ENCODE measurements at regions not wholly inside any gene's neighbourhood (a gene's known extent, or its start where the extent isn't known, plus 50 kb on each side); places are given as distances from the start of the nearest gene placed in this dataset.

- H2BK12ac ChIP-seq (ENCODE audit: low read depth, low read length): no peak overlapping the region
- no peak overlapping the region for H2BK20ac ChIP-seq (ENCODE audit: low read length)
- H2AK5ac ChIP-seq (ENCODE audit: low read depth, low read length): no peak overlapping the region
- H2BK15ac ChIP-seq (ENCODE audit: low read length): no peak overlapping the region
- no peak overlapping the region for H3K4me2 ChIP-seq (ENCODE audit: insufficient read depth in 1 of 2, low read depth in 2 of 2, low read length in 2 of 2)
- H2AFZ ChIP-seq (ENCODE audit: low read length): no peak overlapping the region
- H3K23ac ChIP-seq (ENCODE audit: insufficient read length): no peak overlapping the region
- H3K18ac ChIP-seq (ENCODE audit: extremely low read depth, low read length): no peak overlapping the region
- H3K9me3 ChIP-seq (ENCODE audit: insufficient read depth in 2 of 2, low read depth in 1 of 2, low read length in 1 of 2): no peaks in the 10 kb centered on the region
- FAIRE-seq (no peak), DNase-seq (ENCODE audit: low read depth in 1 of 2, low spot score in 2 of 2) (no peak)
- no peak overlapping the region for H3K56ac ChIP-seq (replicated peaks; ENCODE audit: insufficient read length, low read depth, low read length)
- H3K36me3 ChIP-seq (ENCODE audit: control insufficient read depth in 2 of 4, insufficient read depth in 4 of 4, low read length in 3 of 4): no peaks in the 10 kb centered on the region
- no peaks in the 10 kb centered on the region for H3K27me3 ChIP-seq (replicated peaks in 1 of 4; ENCODE audit: control insufficient read depth in 3 of 4, extremely low read depth in 1 of 4, insufficient read depth in 3 of 4, low read length in 3 of 4)
- H2BK5ac ChIP-seq (ENCODE audit: low read depth, low read length): no peak overlapping the region
- no peak overlapping the region for H3K9ac ChIP-seq (replicated peaks in 1 of 4; ENCODE audit: extremely low read depth in 1 of 4, low read depth in 3 of 4, low read length in 3 of 4)
- CTCF ChIA-PET (ENCODE audit: partially characterized antibody): interaction anchor here (1.5 kb wide), 1 partner anchor 11 kb away, joined by 3 read pairs; no protein-coding TSS in a partner anchor
- H4K20me1 ChIP-seq (replicated peaks in 1 of 2; ENCODE audit: control insufficient read depth in 1 of 2, insufficient read depth in 2 of 2, low read length in 2 of 2): no peaks in the 10 kb centered on the region
- H4K5ac ChIP-seq (ENCODE audit: insufficient read length, low read depth, low read length): no peak overlapping the region
- no peak overlapping the region for H3K14ac ChIP-seq (ENCODE audit: insufficient read length)
- no peak overlapping the region for H3K27ac ChIP-seq (ENCODE audit: low read depth, low read length)
- no peaks in the 10 kb centered on the region for H3K79me2 ChIP-seq (ENCODE audit: control insufficient read depth in 1 of 2, insufficient read depth in 2 of 2, low read length in 2 of 2)
- no peak overlapping the region for H4K91ac ChIP-seq (replicated peaks; ENCODE audit: insufficient read length, low read length)
- no peak overlapping the region for H3K4ac ChIP-seq (replicated peaks; ENCODE audit: insufficient read length, low read depth, low read length)
- no peaks in the 10 kb centered on the region for H3K23me2 ChIP-seq (ENCODE audit: low read depth, low read length)
- H2BK120ac ChIP-seq (replicated peaks; ENCODE audit: low read depth, low read length): no peak overlapping the region
- no peaks in the 10 kb centered on the region for H3K79me1 ChIP-seq (ENCODE audit: low read depth, low read length)
- H3K4me1 ChIP-seq (replicated peaks in 1 of 4; ENCODE audit: control insufficient read depth in 3 of 4, insufficient read depth in 4 of 4, low read length in 3 of 4): no peaks in the 10 kb centered on the region
- H4K8ac ChIP-seq (ENCODE audit: extremely low read depth, insufficient read depth, low read length): no peak overlapping the region
- H3K4me3 ChIP-seq (ENCODE audit: extremely low read depth in 1 of 4, insufficient read depth in 2 of 4, low read depth in 3 of 4, low read length in 4 of 4): no peak overlapping the region
- TF ChIP-seq POLR2A (IDR thresholded peaks at IDR 0.05; ENCODE audit: control extremely low read depth in 1 of 2, low read depth in 2 of 2, low read length in 2 of 2): no peak
- no peak for TF ChIP-seq HDAC2 (IDR thresholded peaks at IDR 0.05; ENCODE audit: borderline replicate concordance in 1 of 2, low read depth in 2 of 2, low read length in 2 of 2)
- TF ChIP-seq BRCA1 (IDR thresholded peaks at IDR 0.05; ENCODE audit: low read depth, low read length): no peak
- TF ChIP-seq SIN3A (conservative IDR thresholded peaks at IDR 0.05 in 1 of 2, IDR thresholded peaks at IDR 0.05 in 1 of 2; ENCODE audit: low read depth in 1 of 2, low read length in 2 of 2): no peak
- no peak for TF ChIP-seq NRF1 (IDR thresholded peaks at IDR 0.05; ENCODE audit: low read depth, low read length)
- no peak for TF ChIP-seq BACH1 (IDR thresholded peaks at IDR 0.05; ENCODE audit: low read length)
- TF ChIP-seq CBX5 (IDR thresholded peaks at IDR 0.05; ENCODE audit: low read depth, low read length): no peak
- TF ChIP-seq USF2 (IDR thresholded peaks at IDR 0.05; ENCODE audit: low read length): no peak
- no peak for TF ChIP-seq RAD21 (IDR thresholded peaks at IDR 0.05 in 1 of 2, conservative IDR thresholded peaks at IDR 0.05 in 1 of 2; ENCODE audit: low read depth in 2 of 2, low read length in 2 of 2)
- no peak for TF ChIP-seq CBX8 (IDR thresholded peaks at IDR 0.05; ENCODE audit: borderline replicate concordance, low read depth, low read length)
- TF ChIP-seq SP2 (IDR thresholded peaks at IDR 0.05; ENCODE audit: low read length): no peak
- no peak for TF ChIP-seq ATF3 (IDR thresholded peaks at IDR 0.05; ENCODE audit: insufficient read depth, low read depth, low read length)
- TF ChIP-seq MAFK (IDR thresholded peaks at IDR 0.05; ENCODE audit: low read depth, low read length): no peak
- TF ChIP-seq TAF1 (IDR thresholded peaks at IDR 0.05; ENCODE audit: low read depth, low read length): no peak
- POLR2A ChIA-PET (ENCODE audit: partially characterized antibody): interaction anchor here (0.7 kb wide), 1 partner anchor 585 kb away, joined by 3 read pairs; no protein-coding TSS in a partner anchor
Observed at GRCh38 chr16:66219491-66219890, 147.0 kb upstream of the CDH5 start.

All from H1 (cell line).